Loucy (cell line): ENCODE measurements at regions not wholly inside any gene's neighbourhood (a gene's known extent, or its start where the extent isn't known, plus 50 kb on each side); places are given as distances from the start of the nearest gene placed in this dataset.

Source experiments
- CTCF ChIP-seq: fragments of 200-600 bp; sonication (generic); conservative IDR thresholded peaks from 2 replicates; pipeline ENCODE4 v1.5.1; 2014; ENCODE audit warnings: mild to moderate bottlenecking, antibody characterized with exemption, low read length
- EZH2phosphoT487 ChIP-seq: fragments of 200-600 bp; IDR thresholded peaks from 2 replicates; pipeline ENCODE4 v1.6.1; 2018; ENCODE audit warnings: antibody characterized with exemption, mild to moderate bottlenecking, moderate library complexity, borderline replicate concordance

GRCh38 chr13:103331924-103332323 is 265.7 kb upstream of the SLC10A2 start:
- TF ChIP-seq EZH2phosphoT487, result no peak
- no peak for TF ChIP-seq CTCF
